ENCODE measurements at regions not wholly inside any gene's neighbourhood (a gene's known extent, or its start where the extent isn't known, plus 50 kb on each side); places are given as distances from the start of the nearest gene placed in this dataset.

DNA sequence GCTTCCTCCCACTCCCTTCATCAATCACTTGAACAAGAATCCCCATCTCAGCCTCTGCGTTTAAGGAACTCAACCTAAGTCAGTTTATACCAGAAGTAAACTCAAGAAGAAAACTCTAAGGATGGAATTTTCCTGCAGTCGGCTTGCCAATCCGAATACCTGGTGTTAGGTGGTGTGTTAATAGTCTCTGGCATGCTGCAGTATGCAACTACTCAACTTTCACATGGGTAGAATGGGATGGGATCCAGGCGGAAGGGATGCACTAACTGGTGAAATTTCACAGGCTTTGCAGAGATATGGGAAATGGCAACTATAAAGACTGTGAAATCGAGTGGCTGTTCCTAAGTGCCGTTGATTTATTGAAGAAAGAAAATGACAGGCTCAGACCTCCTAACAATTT, 560.6 kb downstream of the TLE1 start:
- Histone ChIP-seq H3K9me3 (replicated peaks; ENCODE audit: control insufficient read depth, insufficient read depth, low read length) (no peaks in the 10 kb centered on the region), H3K4me2 (ENCODE audit: control insufficient read depth, insufficient read depth) (no peak overlapping the region), H3K4me3 (no peak overlapping the region), H3K9ac (ENCODE audit: control insufficient read depth, insufficient read depth, low read length) (no peak overlapping the region), H3K36me3 (ENCODE audit: control insufficient read depth in 2 of 2, insufficient read depth in 2 of 2, low read length in 1 of 2) (no peaks in the 10 kb centered on the region), H3K4me1 (ENCODE audit: control insufficient read depth, insufficient read depth, low read length) (no peaks in the 10 kb centered on the region), H3K27me3 (replicated peaks in 1 of 2; ENCODE audit: control insufficient read depth in 2 of 2, insufficient read depth in 2 of 2, low read length in 1 of 2) (no peaks in the 10 kb centered on the region), H4K20me1 (ENCODE audit: control insufficient read depth, insufficient read depth) (no peaks in the 10 kb centered on the region), H3K27ac (ENCODE audit: control insufficient read depth, insufficient read depth) (no peak overlapping the region), H3K79me2 (ENCODE audit: control insufficient read depth, insufficient read depth, low read length) (no peaks in the 10 kb centered on the region), H2AFZ (ENCODE audit: control insufficient read depth, low read depth, low read length) (no peak overlapping the region)
- ChIA-PET SMC1A (ENCODE audit: uncharacterized antibody, unreplicated experiment) (no interaction called here), CTCF (no interaction called here), POLR2A (no interaction called here), RAD21 (ENCODE audit: unreplicated experiment) (no interaction called here)
- ATAC-seq, result no peak
- DNase-seq (ENCODE audit: low read depth, low spot score), result no peak
- no peak for FAIRE-seq
- intact Hi-C loops (cut with micrococcal nuclease; ENCODE audit: unreplicated experiment) (no loop called here), in situ Hi-C loops (cut with MboI) (no loop called here)
- 19% methylated on average over 6 of the region's 6 CpGs for WGBS (ENCODE audit: insufficient coverage, insufficient replicate concordance, low lambda C conversion rate, missing lambda C conversion rate)
- BruUV-seq (replicated peaks), result no TSS peak
- TF ChIP-seq SRF (IDR thresholded peaks at IDR 0.05; ENCODE audit: low read depth in 2 of 2, low read length in 2 of 2), result no peak
- no peak for TF ChIP-seq ZBED1 (IDR thresholded peaks at IDR 0.05; ENCODE audit: borderline replicate concordance)
- TF ChIP-seq CUX1 (IDR thresholded peaks at IDR 0.05; ENCODE audit: insufficient replicate concordance, low read depth, low read length), result no peak
- no peak for TF ChIP-seq POU2F2 (IDR thresholded peaks at IDR 0.05; ENCODE audit: borderline replicate concordance, low read depth, low read length)
- no peak for TF ChIP-seq MYC (IDR thresholded peaks at IDR 0.05; ENCODE audit: insufficient read depth, insufficient read length, insufficient replicate concordance, low read length, severe bottlenecking)
- TF ChIP-seq CHD2 (IDR thresholded peaks at IDR 0.05; ENCODE audit: borderline replicate concordance, low read depth, low read length), result no peak
- no peak for TF ChIP-seq HDAC2 (IDR thresholded peaks at IDR 0.05)
- TF ChIP-seq ZNF384 (IDR thresholded peaks at IDR 0.05; ENCODE audit: borderline replicate concordance, low read depth, low read length), result no peak
- no peak for TF ChIP-seq PML (IDR thresholded peaks at IDR 0.05; ENCODE audit: low read length)
- TF ChIP-seq EED (IDR thresholded peaks at IDR 0.05; ENCODE audit: low read depth), result no peak
- TF ChIP-seq KLF5 (IDR thresholded peaks at IDR 0.05; ENCODE audit: partially characterized antibody), result no peak
- TF ChIP-seq SIN3A (IDR thresholded peaks at IDR 0.05; ENCODE audit: low read depth, low read length), result no peak
- no peak for TF ChIP-seq BACH1 (IDR thresholded peaks at IDR 0.05; ENCODE audit: borderline replicate concordance)
- no peak for TF ChIP-seq STAT1 (conservative IDR thresholded peaks at IDR 0.05)
- no peak for TF ChIP-seq FOS (IDR thresholded peaks at IDR 0.05; ENCODE audit: borderline replicate concordance, extremely low read depth, insufficient read length)
- TF ChIP-seq, protein P1, sequence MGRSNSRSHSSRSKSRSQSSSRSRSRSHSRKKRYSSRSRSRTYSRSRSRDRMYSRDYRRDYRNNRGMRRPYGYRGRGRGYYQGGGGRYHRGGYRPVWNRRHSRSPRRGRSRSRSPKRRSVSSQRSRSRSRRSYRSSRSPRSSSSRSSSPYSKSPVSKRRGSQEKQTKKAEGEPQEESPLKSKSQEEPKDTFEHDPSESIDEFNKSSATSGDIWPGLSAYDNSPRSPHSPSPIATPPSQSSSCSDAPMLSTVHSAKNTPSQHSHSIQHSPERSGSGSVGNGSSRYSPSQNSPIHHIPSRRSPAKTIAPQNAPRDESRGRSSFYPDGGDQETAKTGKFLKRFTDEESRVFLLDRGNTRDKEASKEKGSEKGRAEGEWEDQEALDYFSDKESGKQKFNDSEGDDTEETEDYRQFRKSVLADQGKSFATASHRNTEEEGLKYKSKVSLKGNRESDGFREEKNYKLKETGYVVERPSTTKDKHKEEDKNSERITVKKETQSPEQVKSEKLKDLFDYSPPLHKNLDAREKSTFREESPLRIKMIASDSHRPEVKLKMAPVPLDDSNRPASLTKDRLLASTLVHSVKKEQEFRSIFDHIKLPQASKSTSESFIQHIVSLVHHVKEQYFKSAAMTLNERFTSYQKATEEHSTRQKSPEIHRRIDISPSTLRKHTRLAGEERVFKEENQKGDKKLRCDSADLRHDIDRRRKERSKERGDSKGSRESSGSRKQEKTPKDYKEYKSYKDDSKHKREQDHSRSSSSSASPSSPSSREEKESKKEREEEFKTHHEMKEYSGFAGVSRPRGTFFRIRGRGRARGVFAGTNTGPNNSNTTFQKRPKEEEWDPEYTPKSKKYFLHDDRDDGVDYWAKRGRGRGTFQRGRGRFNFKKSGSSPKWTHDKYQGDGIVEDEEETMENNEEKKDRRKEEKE (IDR thresholded peaks at IDR 0.05), result no peak
- no peak for TF ChIP-seq ZBTB33 (IDR thresholded peaks at IDR 0.05)

Measured in GM12878 (cell line).